IMR-90 (cell line): ENCODE measurements at regions not wholly inside any gene's neighbourhood (a gene's known extent, or its start where the extent isn't known, plus 50 kb on each side); places are given as distances from the start of the nearest gene placed in this dataset.

Experiments
- ATAC-seq: fragments of 200-7000 bp; cut with Tn5 transposase; 2 replicates; pipeline ENCODE4 v1.9.1; 2020; ENCODE audit warnings: low read depth, mild to moderate bottlenecking, moderate library complexity
- BruUV-seq: library from RNA; stranded (reverse); fragments of 400-500 nt; replicated peaks from 2 replicates; lab custom pipeline; 2021; lab: Mats Ljungman, UMichigan
- CTCF ChIA-PET: fragments of 300-600 bp; formaldehyde crosslinking; extraction: SDS; loops from one replicate; lab custom pipeline; 2021; ENCODE audit warnings: antibody characterized with exemption; lab: Yijun Ruan, JAX
- POLR2A ChIA-PET: fragments of 300-600 bp; sonication (Branson Sonifier 250); formaldehyde crosslinking; loops from one replicate; lab custom pipeline; 2022; ENCODE audit warnings: antibody characterized with exemption; ENCODE audit not compliant: unreplicated experiment; lab: Charles Lee
- DNase-seq: peaks from one replicate; pipeline ENCODE4 v3.0.0; 2013
- H2AFZ ChIP-seq: replicated peaks from 2 replicates; pipeline ENCODE3; 2013; ENCODE audit warnings: low read length, mild to moderate bottlenecking; ENCODE audit not compliant: poor library complexity
- H2AK5ac ChIP-seq: 2 replicates; pipeline ENCODE4 v1.6.1; 2013; ENCODE audit warnings: low read depth, low read length, inconsistent platforms
- H2AK9ac ChIP-seq: replicated peaks from 2 replicates; pipeline ENCODE3; 2013; ENCODE audit warnings: mild to moderate bottlenecking, low read depth, low read length, moderate library complexity; ENCODE audit not compliant: poor library complexity
- H2BK120ac ChIP-seq: 2 replicates; pipeline ENCODE4 v1.6.1; 2013; ENCODE audit warnings: low read depth, low read length, inconsistent platforms
- H2BK15ac ChIP-seq: 3 replicates; pipeline ENCODE4 v1.6.1; 2013; ENCODE audit warnings: low read depth, low read length, inconsistent platforms
- H2BK20ac ChIP-seq: 2 replicates; pipeline ENCODE4 v1.6.1; 2013; ENCODE audit warnings: low read depth, mild to moderate bottlenecking, inconsistent platforms, low read length, moderate library complexity
- H2BK5ac ChIP-seq: 2 replicates; pipeline ENCODE4 v1.6.1; 2013; ENCODE audit warnings: mild to moderate bottlenecking, low read depth, low read length, inconsistent platforms; ENCODE audit not compliant: poor library complexity, severe bottlenecking
- H3K14ac ChIP-seq: replicated peaks from 2 replicates; pipeline ENCODE4 v1.6.1; 2013; ENCODE audit warnings: low read depth, low read length, inconsistent platforms
- H3K18ac ChIP-seq: 2 replicates; pipeline ENCODE4 v1.6.1; 2013; ENCODE audit warnings: low read depth, low read length, control low read depth
- H3K23ac ChIP-seq: 2 replicates; pipeline ENCODE4 v1.6.1; 2013; ENCODE audit warnings: low read depth, low read length, inconsistent platforms
- H3K27ac ChIP-seq: 2 replicates; pipeline ENCODE4 v1.5.1; 2013; ENCODE audit warnings: mild to moderate bottlenecking, control low read depth, low read length; ENCODE audit not compliant: insufficient read depth
- H3K27me3 ChIP-seq: 2 replicates; pipeline ENCODE4 v1.6.1; 2013; ENCODE audit warnings: low read length; ENCODE audit not compliant: control insufficient read depth, insufficient read depth
- H3K36me3 ChIP-seq: 2 replicates; pipeline ENCODE4 v1.6.1; 2013; ENCODE audit warnings: low read length, mixed read lengths; ENCODE audit not compliant: control insufficient read depth, insufficient read depth
- H3K4ac ChIP-seq: 2 replicates; pipeline ENCODE4 v1.6.1; 2013; ENCODE audit warnings: low read depth, low read length, inconsistent platforms
- H3K4me1 ChIP-seq: 2 replicates; pipeline ENCODE4 v1.6.1; 2013; ENCODE audit warnings: low read length, mixed read lengths; ENCODE audit not compliant: control insufficient read depth, insufficient read depth
- H3K4me2 ChIP-seq: 2 replicates; pipeline ENCODE4 v1.6.1; 2013; ENCODE audit warnings: low read depth, mild to moderate bottlenecking, control low read depth, low read length, moderate library complexity
- H3K4me3 ChIP-seq: 2 replicates; pipeline ENCODE4 v1.5.1; 2013; ENCODE audit warnings: low read depth, mild to moderate bottlenecking, control low read depth, low read length, moderate library complexity; ENCODE audit not compliant: insufficient read depth
- H3K56ac ChIP-seq: 2 replicates; pipeline ENCODE4 v1.6.1; 2013; ENCODE audit warnings: low read length, inconsistent platforms; ENCODE audit not compliant: insufficient read depth; ENCODE audit errors: extremely low read depth
- H3K79me1 ChIP-seq, 2 experiments: 2 replicates each; pipeline ENCODE4 v1.6.1; 2013; ENCODE audit warnings: low read length in 2 of 2, inconsistent platforms in 1 of 2, low read depth in 1 of 2
- H3K9ac ChIP-seq: 2 replicates; pipeline ENCODE4 v1.6.1; 2013; ENCODE audit warnings: low read depth, low read length, control low read depth
- H3K9me1 ChIP-seq: 2 replicates; pipeline ENCODE4 v1.6.1; 2013; ENCODE audit warnings: low read length, inconsistent platforms; ENCODE audit not compliant: insufficient read depth
- H3K9me3 ChIP-seq: 2 replicates; pipeline ENCODE4 v1.6.1; 2013; ENCODE audit warnings: low read length; ENCODE audit not compliant: control insufficient read depth, insufficient read depth
- H4K20me1 ChIP-seq: 2 replicates; pipeline ENCODE4 v1.6.1; 2013; ENCODE audit warnings: low read length, inconsistent platforms; ENCODE audit not compliant: insufficient read depth
- H4K5ac ChIP-seq: 2 replicates; pipeline ENCODE4 v1.6.1; 2013; ENCODE audit warnings: mild to moderate bottlenecking, low read depth, low read length, control low read depth
- H4K8ac ChIP-seq, 2 experiments: 2 replicates each; pipeline ENCODE4 v1.6.1; 2013; ENCODE audit warnings: low read depth in 2 of 2, low read length in 2 of 2, control low read depth in 1 of 2, inconsistent platforms in 1 of 2
- H4K91ac ChIP-seq: 2 replicates; pipeline ENCODE4 v1.6.1; 2013; ENCODE audit warnings: low read depth, low read length, inconsistent platforms; ENCODE audit not compliant: insufficient read depth
- BHLHE40 ChIP-seq: fragments of 150-350 bp; IDR thresholded peaks from 2 replicates; pipeline ENCODE4 v1.6.1; 2016; ENCODE audit warnings: mild to moderate bottlenecking, low read depth, low read length
- CHD1 ChIP-seq: IDR thresholded peaks from 2 replicates; pipeline ENCODE4 v1.6.1; 2012; ENCODE audit warnings: low read depth, low read length, improper control_type of control experiment
- MXI1 ChIP-seq: IDR thresholded peaks from 2 replicates; pipeline ENCODE4 v1.6.1; 2012; ENCODE audit warnings: low read depth, mild to moderate bottlenecking, low read length, moderate library complexity, borderline replicate concordance
- RFX5 ChIP-seq: IDR thresholded peaks from 2 replicates; pipeline ENCODE4 v1.8.0; 2012; ENCODE audit warnings: low read depth, mild to moderate bottlenecking, low read length, moderate library complexity
- USF2 ChIP-seq: fragments of 150-350 bp; IDR thresholded peaks from 2 replicates; pipeline ENCODE4 v1.6.1; 2017; ENCODE audit warnings: mild to moderate bottlenecking, antibody characterized with exemption, low read length, low read depth
- WGBS, 2 experiments: methylation state at CpG; one replicate each; pipeline versions ENCODE4 v1.1.5 to v1.1.7; 2013; ENCODE audit warnings: missing lambda C conversion rate in 2 of 2; ENCODE audit not compliant: insufficient read length in 1 of 2; ENCODE audit errors: extremely low coverage in 2 of 2; 5-methylcytosine and 5-hydroxymethylcytosine counted together
- dilution Hi-C: fragments of 300-500 bp; cut with HindIII; formaldehyde crosslinking; loops from one replicate; pipeline ENCODE4 v1.14.3; 2018; ENCODE audit warnings: low sequenced_read_pairs; ENCODE audit not compliant: unreplicated experiment
- in situ Hi-C: fragments of 300-500 bp; cut with MboI; formaldehyde crosslinking; loops from 3 replicates; pipeline ENCODE4 v1.14.3; 2019; ENCODE audit warnings: low sequenced_read_pairs, inconsistent platforms, mixed read lengths
- intact Hi-C: fragments of 100-400 bp; cut with micrococcal nuclease; formaldehyde crosslinking; loops from 2 replicates; pipeline ENCODE4 v1.10.0; 2022

- intact Hi-C loops = no loop called here
- Histone ChIP-seq H3K14ac (no peak overlapping the region), H2BK120ac (no peak overlapping the region), H3K27me3 (no peaks in the 10 kb centered on the region), H4K5ac (no peak overlapping the region), H3K4me2 (no peak overlapping the region), H2AK9ac (no peak overlapping the region), H4K91ac (no peak overlapping the region), H3K18ac (no peak overlapping the region), H3K4me3 (no peak overlapping the region), H3K56ac (no peak overlapping the region), H3K9me1 (no peaks in the 10 kb centered on the region), H2BK20ac (no peak overlapping the region), H2BK5ac (no peak overlapping the region), H4K8ac (no peak overlapping the region), H2BK15ac (no peak overlapping the region), H4K20me1 (no peaks in the 10 kb centered on the region), H2AK5ac (no peak overlapping the region), H3K4ac (no peak overlapping the region), H2AFZ (no peak overlapping the region), H3K4me1 (no peaks in the 10 kb centered on the region), H3K9ac (no peak overlapping the region), H3K9me3 (no peaks in the 10 kb centered on the region), H3K79me1 (no peaks in the 10 kb centered on the region), H3K36me3 (no peaks in the 10 kb centered on the region), H3K27ac (no peak overlapping the region), H3K23ac (no peak overlapping the region)
- in situ Hi-C loops = no loop called here
- TF ChIP-seq MXI1 (no peak), USF2 (no peak), RFX5 (no peak), CHD1 (no peak), BHLHE40 (no peak)
- ATAC-seq (no peak), DNase-seq (no peak)
- POLR2A ChIA-PET = no interaction called here
- CTCF ChIA-PET = no interaction called here
- no TSS peak for BruUV-seq
- dilution Hi-C loops = no loop called here
- WGBS, 2 experiments = 88% methylated on average over 1 of the region's 2 CpGs; no CpG with 5 or more reads in 1 of the 2 experiments
Observed at GRCh38 chr20:40890181-40890580, 138.4 kb upstream of the TOP1 start.
